ENCODE measurements at regions not wholly inside any gene's neighbourhood (a gene's known extent, or its start where the extent isn't known, plus 50 kb on each side); places are given as distances from the start of the nearest gene placed in this dataset.
A peak's percentile ranks its signal among the peaks of the same experiment; 100 is the strongest.

- no peak for DNase-seq
Observed at GRCh38 chr3:76353683-76354082, 568.3 kb upstream of the ZNF717 start.

DNA sequence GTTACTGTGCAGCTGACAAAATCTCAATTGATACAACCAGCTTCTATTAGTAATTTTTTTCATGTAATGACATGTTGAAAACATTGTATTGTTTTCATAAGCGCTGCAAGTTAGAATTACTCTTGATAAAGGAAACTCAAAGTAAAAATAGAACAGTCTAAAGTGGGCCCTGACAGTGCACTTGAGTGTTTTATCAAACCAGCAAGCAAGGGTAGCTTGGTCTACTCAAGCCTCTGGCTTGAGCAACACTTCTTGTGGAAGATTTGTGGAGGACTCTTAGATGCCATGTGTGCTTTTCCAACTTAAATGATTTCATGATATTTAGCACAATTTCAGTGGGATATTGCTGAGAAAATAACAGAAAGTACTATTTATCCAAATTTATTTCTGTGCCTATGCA lies 575.7 kb upstream of the ZNF717 start:
- DNase-seq = no peak

DNA sequence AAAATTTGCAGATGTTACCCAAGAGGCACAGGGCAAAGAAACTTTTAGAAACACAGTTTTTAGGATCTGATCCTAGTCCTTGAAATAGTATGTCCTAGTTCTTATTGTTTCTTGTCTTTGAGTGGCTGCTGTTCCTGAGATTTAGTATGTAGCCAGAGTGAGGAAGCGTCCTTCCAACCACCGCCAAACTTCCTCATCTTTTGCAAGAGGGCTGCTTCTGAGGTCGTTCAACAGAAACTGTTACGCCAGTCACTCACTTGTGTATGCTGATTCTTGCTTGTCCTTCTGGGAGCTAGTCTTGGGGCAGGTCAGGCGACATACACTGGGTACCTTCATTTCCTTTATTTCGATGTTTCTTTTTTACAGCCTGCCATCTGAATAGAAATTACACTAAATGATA lies 577.3 kb upstream of the ZNF717 start:
- no peak for DNase-seq

GRCh38 chr3:76365275-76365674 lies 579.9 kb upstream of the ZNF717 start:
- DNase-seq = no peak

GRCh38 chr3:76367281-76367680 lies 581.9 kb upstream of the ZNF717 start:
- no peak for DNase-seq

- DNase-seq = no peak
Observed at GRCh38 chr3:76369170-76369569, 583.8 kb upstream of the ZNF717 start.

DNA sequence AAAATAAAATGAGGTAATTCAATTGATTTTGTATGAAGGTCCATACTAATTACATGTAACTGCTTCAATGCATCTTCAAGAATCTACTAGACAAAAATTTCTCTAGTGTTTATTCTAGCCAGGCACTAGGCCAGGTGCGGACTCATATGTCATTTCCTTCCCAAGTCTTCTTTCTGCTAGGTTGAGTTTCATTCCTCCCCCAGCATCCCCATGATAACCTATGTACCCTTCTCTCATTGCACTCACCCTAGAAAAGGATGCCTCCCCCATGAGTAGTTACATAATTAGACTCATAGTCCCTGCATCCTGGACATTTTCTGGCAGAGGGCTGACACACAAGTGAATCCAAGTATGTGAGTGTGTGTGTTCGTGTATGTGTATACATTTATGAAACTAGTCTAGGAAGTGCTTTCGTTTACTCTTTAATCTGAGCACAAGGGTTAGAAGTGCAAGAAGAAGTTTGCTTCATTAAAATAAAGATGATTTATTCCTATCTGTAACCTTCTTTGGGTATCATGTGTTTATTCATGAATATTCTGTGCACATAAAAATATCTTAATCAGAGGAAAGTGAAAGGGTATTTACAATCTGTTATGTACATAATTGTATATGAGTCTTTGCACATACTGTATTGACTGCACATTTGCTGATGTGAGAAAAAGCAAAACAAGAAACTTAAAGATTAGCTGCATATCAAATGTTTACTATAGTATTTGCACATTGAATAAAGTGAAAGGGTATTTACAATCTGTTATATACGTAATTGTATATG lies 585.6 kb upstream of the ZNF717 start:
- DNase-seq = no peak

DNA sequence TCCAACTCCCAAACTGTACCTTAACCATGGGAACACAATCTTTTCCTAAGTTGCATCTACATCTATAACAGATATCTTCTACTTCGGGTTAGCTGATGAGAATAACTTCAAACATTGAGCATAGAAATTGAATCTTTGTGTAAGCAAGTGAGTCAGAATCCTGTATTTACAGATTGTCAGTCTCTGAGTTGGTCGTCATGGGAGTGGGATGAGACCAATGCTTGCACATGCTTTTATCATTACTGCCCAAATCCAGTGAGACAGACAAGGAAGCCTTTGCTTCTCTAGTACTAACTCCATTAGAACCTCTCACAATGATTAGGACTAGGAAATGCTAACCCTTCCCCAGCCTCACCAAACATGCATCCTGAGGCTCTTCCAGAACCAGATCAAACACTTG lies 587.1 kb upstream of the ZNF717 start:
- no peak for DNase-seq

DNA sequence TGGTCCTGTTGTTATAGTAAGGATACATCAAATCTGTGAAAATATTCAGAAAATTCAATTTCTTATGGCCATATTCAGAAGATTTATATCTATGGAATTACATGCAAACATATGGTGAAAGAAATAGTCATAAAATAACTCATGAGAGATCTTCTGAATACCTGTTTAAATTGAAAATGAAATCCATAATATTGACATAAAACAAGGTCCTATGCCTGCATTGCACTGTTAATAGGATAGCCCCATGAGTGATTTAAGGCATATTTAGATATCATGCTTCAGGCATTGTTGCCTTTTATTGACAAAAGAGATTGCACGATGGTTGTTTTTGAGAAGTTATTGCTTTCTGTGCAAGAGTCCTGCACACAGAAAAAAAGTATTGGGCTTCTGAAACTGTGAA lies 591.7 kb upstream of the ZNF717 start:
- DNase-seq = no peak

DNA sequence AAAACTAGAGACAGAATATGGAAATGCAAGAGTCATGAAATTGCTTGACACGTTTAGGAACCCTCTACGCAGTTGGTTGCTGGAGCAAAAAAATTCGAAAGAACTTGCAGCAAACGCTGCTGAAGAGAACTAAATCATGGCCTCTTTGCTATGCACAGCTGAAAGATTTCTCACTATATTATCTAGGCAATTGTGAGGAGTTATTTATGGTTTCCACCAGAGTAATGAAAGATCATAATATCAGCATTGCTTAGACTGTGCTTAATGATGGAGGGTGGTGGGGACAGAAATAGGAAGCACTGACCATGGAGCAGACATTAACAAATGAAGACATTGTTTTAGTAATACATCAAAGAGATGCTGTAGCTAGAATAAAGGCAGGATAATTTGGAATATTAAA lies 593.4 kb upstream of the ZNF717 start:
- no peak for DNase-seq

DNA sequence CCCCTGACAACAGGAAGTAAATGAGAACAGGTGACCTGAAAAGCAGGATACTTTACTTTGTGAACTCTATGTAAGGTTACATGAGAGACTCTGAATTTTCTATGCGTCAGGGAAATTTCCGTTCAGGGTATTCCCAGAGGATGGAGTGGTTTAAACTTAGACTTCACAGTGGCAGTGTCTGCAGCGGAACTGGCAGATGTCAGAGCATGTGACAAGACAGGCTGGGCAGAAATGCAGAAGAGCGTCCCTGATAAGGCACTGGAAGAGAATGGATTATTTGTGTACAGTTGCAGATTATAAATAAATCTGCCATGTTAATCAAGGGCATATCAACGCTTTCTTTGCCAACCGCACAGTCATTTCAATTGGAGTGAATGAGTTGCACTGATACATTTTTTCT lies 598.4 kb upstream of the ZNF717 start:
- no peak for DNase-seq

- no peak for DNase-seq
Observed at GRCh38 chr3:76387000-76387399, 601.7 kb upstream of the ZNF717 start.

GRCh38 chr3:76400141-76400540 lies 614.8 kb upstream of the ZNF717 start:
- no peak for DNase-seq

GRCh38 chr3:76402926-76403325 lies 617.6 kb upstream of the ZNF717 start:
- DNase-seq = no peak

DNA sequence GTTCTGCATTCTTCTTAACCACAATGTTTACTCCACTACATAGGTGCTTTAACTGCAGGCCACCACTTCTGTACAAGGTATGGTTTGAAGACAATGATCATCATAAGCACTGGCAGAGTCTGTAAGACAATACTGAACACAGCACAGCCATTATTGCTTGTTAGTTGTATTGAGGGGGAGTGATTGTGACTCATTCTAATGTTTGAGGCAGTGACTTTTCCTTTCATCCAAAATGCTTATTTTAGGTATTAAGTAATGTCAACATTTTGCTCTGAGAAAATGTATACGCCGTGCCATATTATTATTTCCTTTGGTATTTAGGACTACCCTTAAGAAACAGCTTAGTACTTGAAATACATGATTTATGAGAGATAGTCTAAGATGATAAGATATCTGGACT lies 618.2 kb upstream of the ZNF717 start:
- peak; percentile 20 for DNase-seq

DNA sequence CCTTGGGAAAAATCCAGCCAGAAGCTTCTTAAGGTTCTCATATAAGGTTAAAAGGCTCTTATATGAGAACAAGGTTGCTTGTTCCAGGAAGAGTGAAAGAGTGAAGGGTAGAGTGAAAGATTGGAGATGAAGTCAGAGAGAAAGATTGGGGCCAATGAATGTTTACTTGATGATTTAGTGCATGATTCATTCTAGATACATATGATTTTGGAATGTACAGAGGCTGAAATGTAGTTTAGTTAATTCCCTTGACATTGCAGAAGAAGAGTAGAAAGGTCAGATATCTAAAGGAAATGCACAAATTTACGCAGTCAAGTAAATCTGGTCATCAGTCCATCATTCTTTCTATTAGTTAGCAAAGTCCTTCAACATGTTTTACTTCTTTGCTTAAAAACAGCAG lies 619.8 kb upstream of the ZNF717 start:
- DNase-seq = no peak

DNA sequence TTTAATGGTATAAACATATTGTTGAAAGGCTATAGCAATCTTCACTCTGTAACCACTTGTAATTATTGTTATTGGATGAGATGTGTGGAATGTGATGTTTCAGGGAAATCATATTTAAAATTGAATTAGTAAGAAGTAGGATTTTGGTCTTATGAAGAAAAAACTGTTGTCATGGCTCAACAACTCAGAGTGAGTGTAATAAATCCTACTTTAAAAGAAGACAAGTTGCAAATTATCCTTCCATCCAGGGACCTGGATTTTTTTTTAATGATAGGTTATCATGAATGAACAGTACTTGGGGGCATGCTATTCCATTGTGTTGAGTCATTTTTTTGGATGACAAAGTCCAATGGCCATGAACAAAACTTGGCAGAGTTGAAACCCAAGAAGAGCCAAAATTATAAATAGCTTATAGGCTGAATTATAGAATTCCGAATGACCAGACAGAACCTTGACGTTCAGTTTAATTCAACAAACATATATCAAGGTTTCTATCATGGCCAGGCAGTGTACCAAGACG lies 625.5 kb upstream of the ZNF717 start:
- no peak for DNase-seq

GRCh38 chr3:76415384-76415783 lies 624.5 kb upstream of the ROBO2 start:
- no peak for DNase-seq

GRCh38 chr3:76429581-76430177 lies 610.2 kb upstream of the ROBO2 start:
- no peak for DNase-seq

DNA sequence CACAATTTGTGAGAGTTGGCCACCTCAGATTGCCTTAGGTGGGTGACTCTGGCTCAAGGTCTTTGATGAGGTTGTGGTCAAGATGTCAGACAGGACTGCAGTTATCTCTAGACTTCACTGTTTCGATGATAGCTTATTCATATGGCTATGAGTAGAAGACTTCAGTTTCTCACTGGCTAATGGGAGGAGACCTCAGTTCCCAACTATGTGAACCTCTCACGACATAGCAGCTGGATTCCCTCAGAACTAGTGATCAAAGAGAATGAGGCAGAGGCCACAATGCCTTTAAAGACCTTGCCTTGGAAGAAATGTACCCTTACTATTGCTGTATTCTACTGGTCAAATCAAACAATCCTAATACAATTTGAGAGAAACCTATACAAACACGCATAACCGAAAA lies 607.5 kb upstream of the ROBO2 start:
- DNase-seq = no peak

- no peak for DNase-seq
Observed at GRCh38 chr3:76436894-76437293, 603.0 kb upstream of the ROBO2 start.

DNA sequence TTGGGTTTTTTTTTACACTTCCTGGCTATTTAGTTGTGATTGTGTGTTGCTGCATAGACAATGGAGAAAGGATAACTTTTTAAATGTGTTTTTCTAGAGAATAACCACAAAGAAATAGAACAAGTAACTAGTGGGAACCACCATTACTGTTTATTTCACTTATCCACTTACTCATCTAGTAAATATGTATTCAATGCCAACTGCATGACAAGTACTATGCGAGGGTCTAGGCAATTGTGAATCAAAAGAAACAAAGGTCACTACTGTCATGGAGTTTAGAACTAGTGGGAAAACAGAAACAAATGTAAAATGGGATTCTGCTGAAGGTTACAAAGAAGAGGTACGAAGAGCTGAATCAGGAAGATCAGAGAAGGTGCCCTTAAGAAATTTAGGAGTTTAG lies 600.9 kb upstream of the ROBO2 start:
- DNase-seq = no peak

GRCh38 chr3:76442374-76442915 lies 597.5 kb upstream of the ROBO2 start:
- DNase-seq = no peak

GRCh38 chr3:76456322-76456721 lies 583.6 kb upstream of the ROBO2 start:
- no peak for DNase-seq

GRCh38 chr3:76463501-76463900 lies 576.4 kb upstream of the ROBO2 start:
- DNase-seq = no peak
